ENCODE measurements at regions not wholly inside any gene's neighbourhood (a gene's known extent, or its start where the extent isn't known, plus 50 kb on each side); places are given as distances from the start of the nearest gene placed in this dataset.

- no peak for DNase-seq (ENCODE audit: low spot score)
Observed at GRCh38 chr4:52288212-52288855, 237.2 kb downstream of the SPATA18 start.

- DNase-seq (ENCODE audit: low spot score), result no peak
Observed at GRCh38 chr4:52290466-52290865, 239.4 kb downstream of the SPATA18 start.

GRCh38 chr4:52292245-52292644 lies 241.1 kb downstream of the SPATA18 start:
- DNase-seq (ENCODE audit: low spot score), result no peak

DNA sequence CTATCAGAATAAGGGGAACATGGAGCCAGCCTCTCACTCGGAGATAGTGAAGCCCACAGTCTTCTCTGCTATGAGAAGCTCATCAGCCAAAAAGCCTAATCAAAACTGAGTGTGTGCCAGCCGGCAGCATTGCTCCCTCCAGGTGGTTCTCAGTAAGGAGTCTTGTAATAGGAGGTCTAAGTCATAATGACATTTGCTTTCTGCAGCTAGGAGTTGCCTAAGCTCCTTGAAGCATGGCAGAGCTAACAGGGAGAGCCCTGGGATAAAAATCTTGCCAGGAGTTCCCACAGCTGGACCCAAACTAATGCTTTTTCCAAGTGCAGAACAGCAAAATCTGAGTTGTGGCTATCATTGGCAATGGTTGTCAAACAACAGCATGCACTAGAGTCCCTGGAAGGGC lies 245.2 kb downstream of the SPATA18 start:
- DNase-seq (ENCODE audit: low spot score), result no peak

- no peak for DNase-seq (ENCODE audit: low spot score)
Observed at GRCh38 chr4:52298444-52298843, 247.3 kb downstream of the SPATA18 start.

- no peak for DNase-seq (ENCODE audit: low spot score)
Observed at GRCh38 chr4:52299120-52299519, 248.0 kb downstream of the SPATA18 start.

DNA sequence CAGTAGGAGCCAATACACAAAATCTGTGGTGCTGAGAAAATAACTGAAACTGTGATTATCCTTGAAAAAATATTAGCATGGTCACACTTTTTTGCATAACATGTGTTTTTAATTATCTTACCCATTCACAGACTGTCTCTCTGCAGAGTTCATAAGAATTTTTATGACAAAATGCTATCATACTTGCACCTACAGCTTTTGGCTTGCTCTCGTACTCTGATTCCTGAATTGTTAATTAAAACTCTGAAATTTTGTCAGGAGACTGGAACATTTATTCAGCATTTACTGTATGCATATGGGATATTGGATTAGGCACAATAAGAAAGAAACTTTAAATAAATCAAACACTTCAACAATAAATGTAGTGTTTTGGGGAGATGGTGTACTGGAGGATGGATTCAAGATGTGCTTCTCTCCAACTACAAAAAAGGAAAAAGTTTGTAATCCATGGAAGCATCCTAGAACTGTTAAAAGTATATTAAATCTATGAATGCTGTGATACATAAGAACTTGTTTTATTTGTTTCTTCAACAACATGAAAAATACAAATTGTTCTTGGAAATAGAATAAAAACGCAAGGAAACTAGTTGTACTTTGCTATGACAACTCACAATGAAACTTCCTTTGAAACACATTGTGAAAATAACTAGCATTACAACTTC lies 260.5 kb downstream of the SPATA18 start:
- DNase-seq (ENCODE audit: low spot score), result no peak

DNA sequence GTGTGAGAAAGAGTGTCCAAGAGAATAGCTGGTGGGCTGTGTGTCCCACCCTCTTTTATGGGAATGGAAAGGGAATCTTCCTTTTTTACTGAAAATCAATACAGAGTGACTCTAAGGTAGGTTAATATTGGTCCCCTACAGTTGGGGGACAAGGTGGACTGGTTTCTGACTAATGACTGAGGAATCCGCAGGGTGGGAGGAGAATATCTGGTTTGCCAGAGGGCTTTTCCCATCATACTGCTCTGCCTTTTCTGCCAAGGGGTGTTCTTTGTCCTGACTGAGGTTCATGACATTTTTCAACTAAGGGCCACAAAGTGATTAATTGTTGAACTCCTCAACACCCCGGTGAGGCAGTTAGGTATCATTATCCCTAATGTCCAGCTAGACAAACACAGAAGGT lies 261.6 kb downstream of the SPATA18 start:
- DNase-seq (ENCODE audit: low spot score), result no peak

DNA sequence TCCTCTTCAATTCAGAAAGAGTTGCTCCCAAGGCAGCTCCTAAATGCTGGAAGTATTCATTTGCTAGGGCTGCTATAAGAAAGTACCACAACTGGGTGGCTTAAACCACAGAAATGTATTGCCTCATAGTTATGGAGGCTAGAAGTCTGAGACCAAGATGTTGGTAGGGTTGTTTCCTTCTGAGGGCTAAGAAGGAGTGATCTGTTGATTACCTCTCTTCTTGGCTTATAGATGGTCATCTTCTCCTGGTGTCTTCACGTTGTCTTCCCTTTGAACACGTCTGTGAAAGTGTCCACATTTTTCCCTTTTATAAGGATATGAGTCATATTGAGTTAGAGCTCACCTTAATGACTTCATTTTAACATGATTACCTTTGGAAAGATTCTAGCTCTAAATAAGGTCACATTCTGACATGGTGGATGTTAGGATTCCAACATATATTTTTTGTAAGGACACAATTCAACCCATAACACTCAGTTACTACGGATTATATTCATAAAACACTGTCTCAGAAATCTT lies 266.3 kb downstream of the SPATA18 start:
- no peak for DNase-seq (ENCODE audit: low spot score)

- DNase-seq (ENCODE audit: low spot score), result no peak
Observed at GRCh38 chr4:52317981-52318380, 266.9 kb downstream of the SPATA18 start.

DNA sequence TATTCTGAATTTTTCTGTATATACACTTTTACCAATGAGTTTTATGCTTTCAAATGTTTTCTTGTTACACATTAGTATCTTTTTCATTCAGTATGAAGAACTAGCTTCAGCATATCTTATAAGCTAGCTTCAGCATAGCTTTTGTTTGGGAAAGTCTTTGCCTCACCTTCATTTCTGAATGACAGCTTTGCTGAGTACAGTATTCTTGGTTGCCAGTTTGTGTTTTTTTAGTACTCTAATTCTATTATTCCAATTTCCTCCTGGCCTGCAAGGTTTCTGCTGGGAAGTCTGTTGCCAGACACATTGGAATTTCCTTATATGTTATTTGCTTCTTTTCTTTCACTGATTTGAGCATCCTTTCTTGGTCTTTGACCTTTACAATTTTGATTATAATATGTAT lies 278.8 kb downstream of the SPATA18 start:
- DNase-seq (ENCODE audit: low spot score), result no peak

- no peak for DNase-seq (ENCODE audit: low spot score)
Observed at GRCh38 chr4:52343595-52343994, 292.5 kb downstream of the SPATA18 start.

GRCh38 chr4:52350926-52351325 lies 299.8 kb downstream of the SPATA18 start:
- no peak for DNase-seq (ENCODE audit: low spot score)

DNA sequence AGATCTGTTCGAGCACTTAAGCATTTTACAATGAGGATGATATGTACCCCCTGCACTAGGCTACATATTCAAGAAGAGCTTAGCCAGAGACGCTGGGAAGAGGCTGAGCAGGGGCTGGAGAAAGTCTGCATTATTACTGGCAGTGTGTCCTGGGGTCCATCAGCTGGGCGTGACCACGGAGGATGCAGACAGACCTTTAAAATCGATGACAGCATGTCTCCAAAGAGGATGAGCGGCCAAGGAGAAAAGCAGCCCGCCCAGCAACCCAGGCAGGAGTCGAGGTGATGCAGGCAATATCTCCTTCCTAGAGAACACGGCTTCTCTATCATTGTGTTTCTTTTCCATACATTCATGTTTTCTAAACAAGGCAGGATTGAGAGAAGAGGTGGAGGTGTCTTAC lies 300.7 kb downstream of the USP46 start:
- no peak for DNase-seq (ENCODE audit: low spot score)

- DNase-seq (ENCODE audit: low spot score), result no peak
Observed at GRCh38 chr4:52358883-52359321, 300.2 kb downstream of the USP46 start.

- no peak for DNase-seq (ENCODE audit: low spot score)
Observed at GRCh38 chr4:52366191-52366590, 292.9 kb downstream of the USP46 start.

- DNase-seq (ENCODE audit: low spot score), result no peak
Observed at GRCh38 chr4:52366621-52367020, 292.5 kb downstream of the USP46 start.

GRCh38 chr4:52367282-52367830 lies 291.7 kb downstream of the USP46 start:
- DNase-seq (ENCODE audit: low spot score), result no peak

GRCh38 chr4:52368895-52369294 lies 290.2 kb downstream of the USP46 start:
- DNase-seq (ENCODE audit: low spot score), result no peak

DNA sequence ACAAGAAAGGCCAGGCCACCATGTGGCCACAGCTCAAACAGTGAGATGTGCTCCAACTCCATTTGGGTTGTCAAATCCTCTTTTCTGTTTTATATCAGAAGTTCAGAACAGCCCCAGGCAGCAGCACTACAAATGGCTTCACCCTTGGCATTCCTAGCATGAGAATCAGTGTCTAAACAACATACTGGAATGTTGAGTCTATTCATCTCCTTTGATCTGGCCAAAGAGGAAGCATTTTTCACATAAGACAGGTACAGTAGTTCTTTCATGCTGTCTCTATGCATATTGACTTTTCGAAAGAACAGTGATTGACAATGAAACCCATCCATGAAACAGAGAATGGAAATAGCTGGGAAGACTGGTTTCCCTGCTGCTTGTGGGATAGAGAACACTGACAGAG lies 289.5 kb downstream of the USP46 start:
- no peak for DNase-seq (ENCODE audit: low spot score)

- DNase-seq (ENCODE audit: low spot score), result no peak
Observed at GRCh38 chr4:52370576-52370975, 288.5 kb downstream of the USP46 start.

GRCh38 chr4:52371841-52372240 lies 287.3 kb downstream of the USP46 start:
- DNase-seq (ENCODE audit: low spot score), result no peak

DNA sequence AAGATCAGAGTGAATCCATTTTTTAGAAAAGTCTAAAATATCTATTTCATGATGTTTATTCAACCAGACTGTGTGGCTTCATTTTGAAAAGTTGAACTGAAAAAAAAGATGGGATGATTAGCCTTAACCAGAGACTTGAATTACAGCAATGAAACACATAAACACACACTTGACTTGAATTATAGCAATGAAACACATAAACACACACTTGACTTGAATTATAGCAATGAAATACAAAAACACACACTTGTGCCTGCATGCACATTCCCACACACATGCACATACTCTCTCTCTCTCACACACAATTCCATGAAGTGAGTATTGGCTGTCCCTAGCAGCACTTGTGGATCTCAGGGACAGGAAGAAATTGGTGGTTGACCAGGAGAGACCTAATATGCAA lies 286.8 kb downstream of the USP46 start:
- no peak for DNase-seq (ENCODE audit: low spot score)

DNA sequence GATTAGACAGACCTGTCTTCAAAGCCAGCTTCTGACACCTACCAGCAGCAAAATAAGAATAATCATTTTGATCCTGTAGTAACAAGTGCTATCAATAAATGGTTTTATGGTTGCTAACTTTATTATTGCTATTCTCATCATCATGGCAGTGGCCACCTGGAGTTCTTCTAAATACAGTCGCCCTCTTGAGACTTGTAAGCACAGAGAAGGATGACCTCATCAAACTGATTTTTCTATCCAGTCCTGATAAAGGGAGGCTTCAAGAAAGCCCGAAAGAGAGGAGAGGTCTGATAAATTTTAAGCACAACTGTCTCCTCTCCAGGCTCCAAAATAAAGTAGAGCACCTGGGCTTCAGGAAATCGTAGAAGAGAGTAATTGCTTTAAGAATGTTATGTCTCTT lies 286.4 kb downstream of the USP46 start:
- no peak for DNase-seq (ENCODE audit: low spot score)

Data from hematopoietic multipotent progenitor cell treated with erythropoietin and hydrocortisone succinate and interleukin-3 and kit ligand, for 17 days (in vitro differentiated cells).